Spinal cord (tissue), 9 donors: ENCODE measurements at regions not wholly inside any gene's neighbourhood (a gene's known extent, or its start where the extent isn't known, plus 50 kb on each side); places are given as distances from the start of the nearest gene placed in this dataset.

Experiments
- DNase-seq, 6 donors: peaks; one replicate each; pipeline versions ENCODE4 v3.0.0 to v3.0.0-alpha.2; 2013 to 2015; ENCODE audit warnings: low spot score in 6 of 6, low read depth in 4 of 6
- H3K27ac ChIP-seq: one replicate; pipeline ENCODE4 v1.5.1; 2013; ENCODE audit warnings: low read depth, low read length, control low read depth
- H3K27me3 ChIP-seq: one replicate; pipeline ENCODE4 v1.6.1; 2013; ENCODE audit warnings: low read length; ENCODE audit not compliant: control insufficient read depth, insufficient read depth
- H3K36me3 ChIP-seq: one replicate; pipeline ENCODE4 v1.6.1; 2013; ENCODE audit warnings: low read length; ENCODE audit not compliant: control insufficient read depth, insufficient read depth
- H3K4me1 ChIP-seq: one replicate; pipeline ENCODE4 v1.6.1; 2013; ENCODE audit warnings: low read length; ENCODE audit not compliant: control insufficient read depth, insufficient read depth
- H3K4me3 ChIP-seq: one replicate; pipeline ENCODE4 v1.5.1; 2013; ENCODE audit warnings: low read depth, low read length, control low read depth
- H3K9me3 ChIP-seq: one replicate; pipeline ENCODE4 v1.6.1; 2013; ENCODE audit warnings: low read length; ENCODE audit not compliant: control insufficient read depth, insufficient read depth
- WGBS: methylation state at CpG from one replicate; pipeline ENCODE4 v1.1.5; 2013; ENCODE audit warnings: missing lambda C conversion rate; ENCODE audit not compliant: insufficient coverage; 5-methylcytosine and 5-hydroxymethylcytosine counted together
- donor health status: healthy.

DNA sequence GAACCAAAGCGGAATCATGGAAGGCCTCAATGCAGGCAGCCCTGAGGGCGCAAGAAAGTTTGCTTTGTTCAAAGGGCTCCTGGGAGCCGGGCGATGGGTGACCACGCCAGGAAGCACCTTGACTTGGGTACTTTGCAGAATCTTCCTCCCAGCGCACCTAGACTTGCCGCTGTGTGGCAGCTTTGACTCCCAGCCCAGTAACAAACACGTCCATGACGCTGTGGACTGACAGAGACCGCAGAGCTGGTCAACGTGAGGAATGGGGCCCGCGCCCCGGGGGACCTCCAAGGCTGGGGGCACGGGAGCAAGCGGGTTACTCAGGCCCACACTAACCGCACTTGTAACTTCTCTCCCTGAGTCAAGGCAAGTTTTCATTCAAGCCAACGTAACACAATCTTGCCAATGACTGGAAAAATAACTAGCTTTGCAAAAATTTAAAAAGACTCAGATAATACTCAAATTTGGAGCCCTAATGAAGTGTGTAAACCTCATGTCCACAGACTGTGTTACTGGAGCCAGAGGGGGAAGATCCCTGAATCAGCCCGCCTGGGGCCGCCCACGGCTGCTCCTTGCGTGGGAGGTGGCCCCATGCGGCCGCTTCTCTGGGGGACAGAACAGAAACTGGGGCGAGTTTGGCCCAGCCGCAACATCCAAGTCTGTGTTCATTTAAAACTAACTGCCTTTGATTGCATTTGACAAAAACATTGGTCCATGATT lies 130.8 kb downstream of the DNAJB6 start:
- H3K4me3 ChIP-seq: no peak overlapping the region
- peaks cover 18% of the 10 kb centered on the region for H3K27me3 ChIP-seq
- DNase-seq: no peak
- 87% methylated on average over 24 of the region's 26 CpGs for WGBS
- H3K36me3 ChIP-seq: no peaks in the 10 kb centered on the region
- H3K27ac ChIP-seq: no peak overlapping the region
- H3K9me3 ChIP-seq: peaks cover 4% of the 10 kb centered on the region
- peaks cover 47% of the 10 kb centered on the region for H3K4me1 ChIP-seq

DNA sequence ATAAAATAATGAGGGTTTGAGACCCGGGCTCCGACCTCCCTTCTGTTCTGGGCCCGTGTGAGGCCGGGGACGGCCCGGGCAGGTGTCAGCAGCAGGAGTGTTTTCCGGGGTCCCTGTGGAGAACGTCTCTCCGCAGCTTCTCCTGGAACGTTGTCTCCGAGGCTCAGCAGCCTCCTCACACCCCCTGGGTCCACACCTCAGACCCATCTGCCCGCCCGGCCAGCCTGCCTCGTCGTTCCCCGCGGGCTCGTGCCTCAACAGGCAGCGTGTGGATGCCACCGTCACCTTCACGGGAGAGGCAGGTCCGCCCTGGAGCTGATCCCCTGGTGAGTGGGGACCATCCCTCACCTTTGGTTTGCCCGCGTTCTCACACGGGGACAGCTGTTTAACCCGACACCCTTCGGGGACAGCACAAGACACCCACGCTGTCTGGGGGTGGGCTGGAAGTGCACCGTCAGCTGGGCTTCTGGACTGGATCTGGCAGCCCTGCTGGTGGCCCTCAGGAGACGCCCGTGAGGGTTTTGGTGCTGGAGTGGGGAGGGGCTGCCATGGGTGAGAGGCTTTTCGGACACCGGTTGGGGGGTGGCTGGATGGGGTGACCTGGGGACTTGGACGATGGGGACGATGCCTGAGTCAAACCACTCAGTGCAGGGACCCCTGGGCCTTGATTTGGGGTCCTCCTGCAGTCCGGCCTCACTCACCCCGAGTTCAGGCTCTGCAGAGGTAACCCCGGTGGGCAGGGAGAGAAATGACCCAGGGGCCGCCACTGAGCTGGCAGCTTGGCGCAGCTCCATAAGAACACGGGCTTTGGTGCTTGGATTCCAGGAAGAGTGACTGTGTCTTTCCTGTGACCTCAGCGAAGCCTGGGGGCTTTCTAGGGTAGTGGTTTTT lies 131.7 kb downstream of the DNAJB6 start:
- DNase-seq: no peak
- 86% methylated on average over 35 of the region's 42 CpGs for WGBS
- Histone ChIP-seq H3K27me3 (peaks cover 18% of the 10 kb centered on the region), H3K27ac (no peak overlapping the region), H3K4me3 (no peak overlapping the region), H3K9me3 (peaks cover 6% of the 10 kb centered on the region), H3K36me3 (no peaks in the 10 kb centered on the region), H3K4me1 (peaks cover 41% of the 10 kb centered on the region)

DNA sequence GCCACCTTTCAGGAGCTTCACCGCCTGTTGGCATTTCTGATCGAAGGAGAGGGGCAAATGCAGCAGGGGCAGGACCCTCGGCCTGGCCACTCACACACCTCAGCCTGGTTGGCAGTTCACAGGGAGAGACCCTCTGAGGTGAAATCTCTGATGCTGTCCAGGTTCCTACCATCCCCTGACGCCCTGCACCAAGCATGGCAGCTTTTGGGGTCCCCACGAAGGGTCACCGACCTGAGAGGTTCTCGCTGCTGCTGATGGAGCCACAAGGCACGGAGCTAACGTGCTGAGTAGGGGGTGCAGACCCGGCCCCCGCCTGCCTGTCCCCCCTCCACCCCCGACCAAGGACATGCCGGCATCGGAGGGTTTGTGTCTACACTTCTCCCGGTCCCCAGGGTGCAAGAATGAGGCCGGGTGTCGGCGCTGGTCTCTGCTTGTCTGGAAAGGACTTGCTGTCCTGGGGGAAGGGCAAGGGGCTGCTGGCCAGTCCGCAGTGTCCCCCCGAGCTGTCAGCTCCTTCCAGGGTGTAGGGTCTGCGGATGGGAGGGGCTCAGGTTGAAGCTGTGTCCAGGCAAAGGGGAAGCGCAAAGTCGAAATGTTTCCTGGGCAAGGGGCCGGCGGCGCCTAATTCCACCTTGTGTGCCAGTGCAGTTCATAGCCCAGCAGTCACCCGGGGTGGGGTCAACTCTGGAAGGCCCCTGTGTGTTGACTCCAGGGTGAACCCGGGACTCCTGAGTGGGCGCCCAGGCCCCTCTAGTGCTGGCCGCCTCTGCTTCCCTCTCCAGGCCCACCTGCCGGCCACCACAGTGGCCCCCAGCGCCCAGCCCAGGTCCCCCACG lies 132.6 kb downstream of the DNAJB6 start:
- Histone ChIP-seq H3K27ac (no peak overlapping the region), H3K27me3 (peaks cover 18% of the 10 kb centered on the region), H3K4me1 (peaks cover 35% of the 10 kb centered on the region), H3K36me3 (no peaks in the 10 kb centered on the region), H3K9me3 (peaks cover 8% of the 10 kb centered on the region), H3K4me3 (no peak overlapping the region)
- WGBS: 92% methylated on average over 29 of the region's 33 CpGs
- no peak for DNase-seq

DNA sequence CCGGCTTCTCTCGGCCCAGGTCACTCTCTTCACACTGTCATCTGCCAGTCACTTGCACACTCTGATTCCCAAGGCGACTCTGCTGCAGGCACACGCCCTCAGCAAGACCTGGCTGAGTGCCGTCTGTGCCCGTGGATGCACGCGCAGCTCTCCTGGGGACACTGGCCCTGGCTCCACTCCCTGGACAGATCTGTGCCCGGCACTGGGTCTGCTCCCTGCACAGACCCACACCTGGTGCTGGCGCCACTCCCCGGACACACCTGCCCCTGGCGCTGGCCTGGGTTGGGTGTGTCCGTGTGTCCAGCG lies 133.2 kb downstream of the DNAJB6 start:
- Histone ChIP-seq H3K4me1 (peaks cover 29% of the 10 kb centered on the region), H3K9me3 (peaks cover 8% of the 10 kb centered on the region), H3K27ac (no peak overlapping the region), H3K4me3 (no peak overlapping the region), H3K36me3 (no peaks in the 10 kb centered on the region), H3K27me3 (peaks cover 17% of the 10 kb centered on the region)
- no peak for DNase-seq
- WGBS: 96% methylated on average over 11 of the region's 14 CpGs

DNA sequence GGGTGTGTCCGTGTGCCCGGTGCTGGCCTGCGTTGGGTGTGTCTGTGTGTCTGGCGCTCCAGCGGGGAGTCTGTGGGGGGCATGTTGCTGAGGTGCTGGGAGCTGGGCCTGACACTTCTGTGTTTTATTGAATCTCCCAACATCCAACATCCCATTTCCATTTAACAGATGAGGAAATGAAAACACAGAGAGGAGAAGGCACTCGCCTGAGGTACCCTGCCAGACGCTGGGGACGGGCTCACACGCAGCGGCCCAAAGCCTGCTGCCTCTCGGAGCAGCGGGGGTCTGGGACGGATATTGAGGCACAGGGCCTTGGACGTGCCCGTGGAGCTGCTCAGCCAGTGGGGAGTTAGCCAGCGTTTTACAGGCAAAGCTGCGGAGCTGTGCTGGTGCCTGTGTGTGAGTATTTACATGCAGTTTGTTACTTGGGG lies 133.9 kb downstream of the DNAJB6 start:
- Histone ChIP-seq H3K9me3 (peaks cover 8% of the 10 kb centered on the region), H3K27ac (no peak overlapping the region), H3K4me3 (no peak overlapping the region), H3K4me1 (peaks cover 24% of the 10 kb centered on the region), H3K36me3 (no peaks in the 10 kb centered on the region), H3K27me3 (peaks cover 13% of the 10 kb centered on the region)
- 68% methylated on average over 14 of the region's 17 CpGs for WGBS
- peak in 1 of 6 donors; percentile 50 for DNase-seq

DNA sequence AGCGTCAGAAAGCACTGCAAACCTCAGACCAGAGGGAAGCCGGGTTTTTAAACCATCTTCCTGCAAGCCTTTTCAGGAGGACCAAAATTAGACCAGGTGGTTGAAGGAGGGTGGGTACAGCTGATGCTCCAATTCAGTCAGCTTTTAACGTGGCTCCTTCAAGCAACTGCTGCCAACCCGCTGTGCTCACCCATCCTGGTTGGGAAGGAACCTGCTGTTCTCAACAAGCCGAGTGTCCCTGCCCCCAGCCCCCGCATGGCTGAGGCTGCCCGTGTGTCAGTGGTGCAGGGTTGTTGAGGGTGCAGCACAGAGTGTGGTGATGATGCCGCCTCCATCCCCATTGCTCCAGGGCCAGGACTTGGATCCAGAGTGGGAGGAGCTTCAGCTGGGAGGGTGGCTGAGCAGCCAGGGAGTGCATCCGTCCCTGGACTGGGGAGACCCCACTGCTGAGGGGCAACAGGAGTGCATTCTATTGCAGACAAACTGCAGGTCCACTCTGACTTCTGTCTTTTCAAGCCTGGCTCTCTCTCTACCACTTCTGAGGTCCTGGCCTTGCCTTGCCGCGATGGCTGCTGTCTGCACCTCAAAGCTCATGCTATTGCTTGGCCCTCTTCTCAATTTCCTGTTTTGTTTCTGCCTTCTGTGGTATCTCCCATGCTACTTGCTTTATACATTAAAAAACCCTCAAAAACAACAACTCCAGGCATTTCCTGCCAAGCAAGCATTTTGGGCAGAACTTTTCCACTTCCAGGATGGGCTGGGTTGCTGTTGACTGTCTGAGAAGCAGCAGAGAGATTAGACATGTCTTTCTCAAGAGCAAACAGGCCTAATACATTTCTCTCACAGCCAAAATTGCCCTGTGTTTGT lies 134.7 kb downstream of the DNAJB6 start:
- Histone ChIP-seq H3K27ac (no peak overlapping the region), H3K9me3 (peaks cover 8% of the 10 kb centered on the region), H3K27me3 (peaks cover 8% of the 10 kb centered on the region), H3K4me3 (no peak overlapping the region), H3K36me3 (no peaks in the 10 kb centered on the region), H3K4me1 (peaks cover 17% of the 10 kb centered on the region)
- WGBS: 70% methylated on average over 11 of the region's 11 CpGs
- DNase-seq: peak in 1 of 6 donors; percentile 38

DNA sequence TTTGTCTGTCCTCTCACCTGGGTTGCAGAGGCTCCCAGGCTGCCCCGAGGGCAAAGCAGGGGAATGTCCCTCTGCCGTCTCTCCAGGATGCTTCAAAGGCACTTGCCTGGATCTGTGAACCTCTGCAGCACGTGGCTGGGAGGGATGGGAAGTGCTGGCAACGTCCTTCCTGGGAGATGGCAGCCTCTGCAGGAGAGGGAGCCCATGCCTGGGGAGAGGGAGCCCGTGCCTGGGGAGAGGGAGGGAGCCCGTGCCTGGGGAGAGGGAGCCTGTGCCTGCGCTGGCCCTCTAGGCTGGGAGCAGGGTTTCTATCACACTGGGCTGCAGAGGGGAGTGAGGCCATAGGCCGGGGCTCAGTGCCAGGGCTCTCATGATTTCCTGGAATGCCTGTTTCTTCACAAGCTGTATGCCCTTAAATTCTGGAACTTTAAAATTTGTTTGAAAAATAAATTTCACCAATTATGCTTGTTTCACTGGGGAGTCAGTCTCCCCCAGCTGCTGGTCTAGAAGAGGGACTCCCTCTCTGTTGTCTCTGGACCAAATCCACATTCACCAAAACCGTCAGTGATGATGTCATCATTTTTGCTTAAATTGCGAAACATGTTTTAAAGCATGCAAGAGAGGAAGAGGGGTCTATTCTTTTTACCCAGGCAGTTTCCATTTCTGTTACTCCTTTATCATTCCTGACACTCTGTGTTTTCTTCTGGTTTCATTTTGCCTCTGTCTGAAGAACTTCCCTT lies 135.7 kb downstream of the DNAJB6 start:
- no peaks in the 10 kb centered on the region for H3K27me3 ChIP-seq
- peaks cover 12% of the 10 kb centered on the region for H3K4me1 ChIP-seq
- H3K9me3 ChIP-seq: peaks cover 8% of the 10 kb centered on the region
- DNase-seq: no peak
- H3K27ac ChIP-seq: no peak overlapping the region
- no peak overlapping the region for H3K4me3 ChIP-seq
- H3K36me3 ChIP-seq: no peaks in the 10 kb centered on the region
- WGBS: 79% methylated on average over 7 of the region's 10 CpGs

DNA sequence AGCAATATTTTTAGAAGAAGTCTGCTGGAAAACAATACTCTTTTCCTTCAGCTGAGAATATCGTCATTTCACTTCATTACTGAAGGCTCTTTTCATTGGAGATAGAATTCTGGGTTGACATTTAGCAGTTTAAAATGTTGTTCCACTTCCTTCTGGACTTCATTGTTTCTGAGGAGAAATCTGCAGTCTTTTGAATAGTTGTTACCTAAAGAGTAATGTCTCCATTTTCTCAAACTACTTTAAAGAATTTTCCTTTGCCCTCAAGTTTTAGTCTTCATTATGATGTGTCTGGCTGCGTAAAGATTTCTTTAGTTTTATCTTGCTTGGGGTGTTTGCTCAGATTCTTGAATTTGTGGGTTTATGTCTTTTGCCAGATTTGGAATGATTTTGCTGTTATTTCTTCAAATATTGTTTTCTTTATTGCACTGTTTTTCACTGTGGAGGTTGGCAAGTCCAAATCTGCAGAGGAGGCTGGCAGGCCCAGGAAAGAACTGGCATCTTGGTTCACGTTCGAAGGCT lies 136.3 kb downstream of the DNAJB6 start:
- Histone ChIP-seq H3K4me3 (no peak overlapping the region), H3K9me3 (peaks cover 8% of the 10 kb centered on the region), H3K27me3 (no peaks in the 10 kb centered on the region), H3K27ac (no peak overlapping the region), H3K36me3 (no peaks in the 10 kb centered on the region), H3K4me1 (peaks cover 12% of the 10 kb centered on the region)
- DNase-seq: no peak
- no CpG with 5 or more reads among the region's 4 CpGs for WGBS
